Vagina (tissue), 2 donors: ENCODE measurements at regions not wholly inside any gene's neighbourhood (a gene's known extent, or its start where the extent isn't known, plus 50 kb on each side); places are given as distances from the start of the nearest gene placed in this dataset.

Source experiments
- DNase-seq, 2 donors: peaks; one replicate each; pipeline ENCODE4 v3.0.0-alpha.2; 2017; ENCODE audit errors: extremely low spot score in 2 of 2
- H3K27ac ChIP-seq: fragments of 200-600 bp; sonication (generic); one replicate; pipeline ENCODE4 v1.5.1; 2019
- H3K27me3 ChIP-seq: fragments of 200-600 bp; sonication (generic); one replicate; pipeline ENCODE4 v1.5.1; 2019
- H3K36me3 ChIP-seq, 2 donors: fragments of 200-600 bp; sonication (generic); one replicate each; pipeline ENCODE4 v1.5.1; 2017 to 2019
- H3K4me1 ChIP-seq: fragments of 200-600 bp; sonication (generic); one replicate; pipeline ENCODE4 v1.5.1; 2019
- H3K4me3 ChIP-seq, 2 donors: fragments of 200-600 bp; sonication (generic); 1 replicate in 1 of 2; 2 replicates in 1 of 2; pipeline ENCODE4 v1.5.1; 2016 to 2019
- H3K9me3 ChIP-seq: fragments of 200-600 bp; sonication (generic); one replicate; pipeline ENCODE4 v1.5.1; 2019
- CTCF ChIP-seq, 3 experiments: fragments of 450-650 bp in 2 of 3; fragments of 200-600 bp in 1 of 3; sonication (generic) in 1 of 3; IDR thresholded peaks; one replicate each; pipeline ENCODE4 v1.5.1; 2017 to 2019; ENCODE audit warnings: antibody characterized with exemption in 3 of 3, mild to moderate bottlenecking in 2 of 3, moderate library complexity in 2 of 3
- POLR2A ChIP-seq, 2 donors: fragments of 450-650 bp; IDR thresholded peaks; one replicate each; pipeline ENCODE4 v1.6.1; 2017; ENCODE audit warnings: antibody characterized with exemption in 2 of 2, mild to moderate bottlenecking in 2 of 2, moderate library complexity in 2 of 2
- POLR2AphosphoS5 ChIP-seq, 2 donors: sonication (generic); formaldehyde crosslinking; IDR thresholded peaks; one replicate each; pipeline ENCODE4 v1.9.0; 2017; ENCODE audit warnings: antibody characterized with exemption in 2 of 2, mild to moderate bottlenecking in 2 of 2, low read depth in 1 of 2; ENCODE audit not compliant: insufficient read depth in 1 of 2
- intact Hi-C: fragments of 100-400 bp; cut with DNase I; formaldehyde crosslinking; loops from one replicate; pipeline ENCODE4 v1.15.1; 2023

- H3K36me3 ChIP-seq, result no peaks in the 10 kb centered on the region
- no peak overlapping the region for H3K27ac ChIP-seq
- H3K4me1 ChIP-seq, result no peaks in the 10 kb centered on the region
- intact Hi-C loops, result no loop called here
- no peaks in the 10 kb centered on the region for H3K9me3 ChIP-seq
- H3K27me3 ChIP-seq, result no peaks in the 10 kb centered on the region
- TF ChIP-seq CTCF (IDR thresholded peaks at IDR 0.05), result no peak
- no peak overlapping the region for H3K4me3 ChIP-seq
- DNase-seq, result no peak
These were observed 203.7 kb downstream of the CTTN start for GRCh38 chr11:70601861-70602538.

DNA sequence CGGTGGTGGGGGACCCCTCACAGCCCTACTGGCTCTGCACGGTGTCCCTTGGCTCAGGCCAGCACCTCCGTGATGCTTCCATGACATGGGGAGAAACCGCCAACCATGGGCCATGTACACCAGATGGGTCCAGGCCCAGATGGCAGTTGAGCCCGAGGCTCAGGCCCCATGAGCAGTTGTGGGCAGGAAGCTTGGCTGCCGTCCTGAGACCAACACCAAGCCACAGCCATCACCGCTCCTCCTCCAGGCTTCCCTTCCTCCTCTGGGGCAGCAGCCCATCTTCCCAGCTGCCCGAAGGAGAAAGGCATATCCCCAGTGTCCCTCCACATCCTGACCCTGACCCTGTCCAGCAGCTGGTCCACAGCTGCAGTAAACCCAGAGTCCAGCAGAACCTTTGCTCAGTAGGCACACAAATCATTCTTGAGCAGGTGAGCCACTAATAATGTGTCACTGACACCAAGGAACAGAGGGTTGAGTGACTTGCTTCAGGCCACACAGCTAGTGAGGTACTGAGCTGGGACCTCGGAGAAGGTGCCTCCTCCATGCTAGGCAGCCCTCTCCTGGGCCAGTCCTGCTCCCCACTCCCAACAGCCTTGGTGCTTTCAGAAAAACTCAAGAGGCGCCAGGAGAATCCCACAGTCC is 204.9 kb downstream of the CTTN start:
- no peak overlapping the region for H3K27ac ChIP-seq
- no peak for TF ChIP-seq POLR2AphosphoS5 (IDR thresholded peaks at IDR 0.05; ENCODE audit: insufficient read depth in 1 of 2, low read depth in 1 of 2)
- no peak for TF ChIP-seq POLR2A (IDR thresholded peaks at IDR 0.05)
- TF ChIP-seq CTCF (IDR thresholded peaks at IDR 0.05), result no peak
- no peaks in the 10 kb centered on the region for H3K9me3 ChIP-seq
- no peaks in the 10 kb centered on the region for H3K36me3 ChIP-seq
- intact Hi-C loops, result no loop called here
- no peaks in the 10 kb centered on the region for H3K27me3 ChIP-seq
- DNase-seq, result no peak
- no peak overlapping the region for H3K4me3 ChIP-seq
- no peaks in the 10 kb centered on the region for H3K4me1 ChIP-seq

- no peak for TF ChIP-seq POLR2AphosphoS5 (IDR thresholded peaks at IDR 0.05; ENCODE audit: insufficient read depth in 1 of 2, low read depth in 1 of 2)
- TF ChIP-seq CTCF (IDR thresholded peaks at IDR 0.05), result no peak
- TF ChIP-seq POLR2A (IDR thresholded peaks at IDR 0.05), result no peak
- H3K27ac ChIP-seq, result no peak overlapping the region
- H3K36me3 ChIP-seq, result no peaks in the 10 kb centered on the region
- H3K4me3 ChIP-seq, result no peak overlapping the region
- DNase-seq, result no peak
- no peaks in the 10 kb centered on the region for H3K9me3 ChIP-seq
- intact Hi-C loops, result no loop called here
- no peaks in the 10 kb centered on the region for H3K4me1 ChIP-seq
- no peaks in the 10 kb centered on the region for H3K27me3 ChIP-seq
These were observed 205.5 kb downstream of the CTTN start for GRCh38 chr11:70603756-70604211.

DNA sequence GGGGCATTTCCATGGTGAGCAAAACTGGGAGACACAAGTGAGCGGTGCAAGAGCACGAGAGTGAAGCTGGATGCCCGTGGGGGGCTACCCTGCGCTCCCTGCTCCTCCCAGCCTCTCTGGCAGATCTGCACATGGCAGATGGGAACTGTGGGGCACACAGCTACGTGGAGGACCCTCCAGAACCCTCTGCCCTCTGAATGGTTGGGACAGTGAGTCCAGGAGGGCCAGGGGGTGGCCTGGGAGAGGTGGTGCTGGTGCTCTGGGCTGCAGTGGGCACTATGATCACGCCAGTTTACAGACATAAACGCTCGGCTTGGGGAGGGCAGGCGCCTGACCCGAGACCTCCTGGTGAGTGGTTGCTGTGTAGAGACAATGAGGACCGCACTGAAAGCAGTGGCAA is 205.9 kb downstream of the CTTN start:
- Histone ChIP-seq H3K27ac (no peak overlapping the region), H3K36me3 (no peaks in the 10 kb centered on the region), H3K4me1 (no peaks in the 10 kb centered on the region), H3K9me3 (no peaks in the 10 kb centered on the region), H3K27me3 (no peaks in the 10 kb centered on the region), H3K4me3 (no peak overlapping the region)
- DNase-seq, result no peak
- intact Hi-C loops, result no loop called here
- TF ChIP-seq CTCF (IDR thresholded peaks at IDR 0.05), result no peak
- TF ChIP-seq POLR2A (IDR thresholded peaks at IDR 0.05), result no peak
- TF ChIP-seq POLR2AphosphoS5 (IDR thresholded peaks at IDR 0.05; ENCODE audit: insufficient read depth in 1 of 2, low read depth in 1 of 2), result no peak
